ENCODE measurements at regions not wholly inside any gene's neighbourhood (a gene's known extent, or its start where the extent isn't known, plus 50 kb on each side); places are given as distances from the start of the nearest gene placed in this dataset.

GRCh38 chr17:70564006-70564620 lies 394.8 kb downstream of the KCNJ2 start:
- TF ChIP-seq CTCF (IDR thresholded peaks at IDR 0.05), result no peak
- TF ChIP-seq POLR2A (IDR thresholded peaks at IDR 0.05), result no peak
